B cell (primary cell): ENCODE measurements at regions not wholly inside any gene's neighbourhood (a gene's known extent, or its start where the extent isn't known, plus 50 kb on each side); places are given as distances from the start of the nearest gene placed in this dataset.

ENCODE experiments used
- ATAC-seq: fragments of 200-7000 bp; cut with Tn5 transposase; one replicate; pipeline ENCODE4 v1.10.0; 2021; ENCODE audit warnings: low read depth, mild to moderate bottlenecking, moderate number of reproducible peaks, moderate library complexity
- CTCF ChIA-PET: fragments of 350-600 bp; sonication (Branson Sonifier 250); formaldehyde crosslinking; loops from one replicate; lab custom pipeline; 2021; ENCODE audit warnings: antibody characterized with exemption, inconsistent platforms; lab: Charles Lee
- POLR2A ChIA-PET: fragments of 350-600 bp; sonication (Branson Sonifier 250); formaldehyde crosslinking; loops from one replicate; lab custom pipeline; 2021; ENCODE audit warnings: antibody characterized with exemption; lab: Charles Lee
- DNase-seq: peaks from one replicate; pipeline ENCODE4 v3.0.0; 2013
- H2AFZ ChIP-seq: 2 replicates; pipeline ENCODE4 v1.6.1; 2012; ENCODE audit warnings: mild to moderate bottlenecking, low read depth, low read length; ENCODE audit not compliant: insufficient read depth, poor library complexity, severe bottlenecking
- H3K27ac ChIP-seq, 2 donors: 1 replicate in 1 of 2; 2 replicates in 1 of 2; pipeline ENCODE4 v1.5.1; 2012 to 2013; ENCODE audit warnings: low read length in 2 of 2, mild to moderate bottlenecking in 2 of 2, moderate library complexity in 1 of 2
- H3K27me3 ChIP-seq, 4 experiments: fragments of 200-600 bp in 1 of 4; sonication (generic) in 1 of 4; replicated peaks in 1 of 4; 1 replicate in 2 of 4; 2 replicates in 2 of 4; pipeline versions ENCODE4 v1.6.1 to v1.7.0; 2013 to 2016; ENCODE audit warnings: low read length in 3 of 4, mild to moderate bottlenecking in 2 of 4, mixed read lengths in 1 of 4, moderate library complexity in 1 of 4; ENCODE audit not compliant: insufficient read depth in 4 of 4, control insufficient read depth in 3 of 4; ENCODE audit errors: control extremely low read depth in 1 of 4
- H3K36me3 ChIP-seq, 2 experiments: replicated peaks in 1 of 2; 1 replicate in 1 of 2; 2 replicates in 1 of 2; pipeline versions ENCODE4 v1.6.1 to v1.7.1; 2013; ENCODE audit warnings: low read length in 1 of 2; ENCODE audit not compliant: insufficient read depth in 2 of 2, control insufficient read depth in 1 of 2; ENCODE audit errors: control extremely low read depth in 1 of 2, extremely low read depth in 1 of 2
- H3K4me1 ChIP-seq, 2 donors: fragments of 200-600 bp in 1 of 2; sonication (generic) in 1 of 2; 1 replicate in 1 of 2; 2 replicates in 1 of 2; pipeline versions ENCODE4 v1.5.1 to v1.6.1; 2013 to 2017; ENCODE audit warnings: low read length in 2 of 2; ENCODE audit not compliant: control insufficient read depth in 2 of 2, insufficient read depth in 2 of 2
- H3K4me2 ChIP-seq: replicated peaks from 2 replicates; pipeline ENCODE3; 2012; ENCODE audit warnings: mild to moderate bottlenecking, low read depth, low read length; ENCODE audit not compliant: poor library complexity, severe bottlenecking
- H3K4me3 ChIP-seq, 5 experiments: fragments of 200-600 bp in 1 of 5; sonication (generic) in 1 of 5; 1 replicate in 3 of 5; 2 replicates in 2 of 5; pipeline versions ENCODE4 v1.5.1 to v1.7.0; 2011 to 2016; ENCODE audit warnings: low read length in 4 of 5, mild to moderate bottlenecking in 4 of 5, low read depth in 2 of 5, control low read depth in 1 of 5, moderate library complexity in 1 of 5; ENCODE audit not compliant: insufficient read depth in 1 of 5; ENCODE audit errors: control extremely low read depth in 1 of 5, extremely low read depth in 1 of 5
- H3K79me2 ChIP-seq: fragments of 200-600 bp; sonication (generic); one replicate; pipeline ENCODE4 v1.6.0; 2016; ENCODE audit warnings: low read length; ENCODE audit not compliant: control insufficient read depth, insufficient read depth
- H3K9ac ChIP-seq: fragments of 200-600 bp; sonication (generic); 2 replicates; pipeline ENCODE4 v1.6.1; 2017; ENCODE audit warnings: mild to moderate bottlenecking, low read length, moderate library complexity
- H3K9me3 ChIP-seq, 3 donors: one replicate each; pipeline versions ENCODE4 v1.6.1 to v1.7.1; 2013; ENCODE audit warnings: low read length in 2 of 3; ENCODE audit not compliant: control insufficient read depth in 2 of 3, insufficient read depth in 1 of 3; ENCODE audit errors: control extremely low read depth in 1 of 3
- H4K20me1 ChIP-seq: 2 replicates; pipeline ENCODE4 v1.6.0; 2012; ENCODE audit warnings: mild to moderate bottlenecking, low read length; ENCODE audit not compliant: insufficient read depth, control insufficient read depth, poor library complexity, severe bottlenecking
- H3K27ac Mint-ChIP-seq: one replicate; pipeline ENCODE4 v1.8.0; 2021; ENCODE audit warnings: mixed read lengths
- H3K27me3 Mint-ChIP-seq: one replicate; pipeline ENCODE4 v1.8.0; 2021; ENCODE audit warnings: mixed read lengths
- H3K4me1 Mint-ChIP-seq: one replicate; pipeline ENCODE4 v1.8.0; 2021; ENCODE audit warnings: mixed read lengths
- H3K4me3 Mint-ChIP-seq: one replicate; pipeline ENCODE4 v1.8.0; 2021; ENCODE audit warnings: mixed read lengths
- H3K9me3 Mint-ChIP-seq: one replicate; pipeline ENCODE4 v1.8.0; 2022; ENCODE audit warnings: mixed read lengths; ENCODE audit not compliant: insufficient read depth
- CTCF ChIP-seq: fragments of 200-600 bp; IDR thresholded peaks from one replicate; pipeline ENCODE4 v1.8.0; 2022; ENCODE audit warnings: antibody characterized with exemption, mild to moderate bottlenecking
- EZH2 ChIP-seq: IDR thresholded peaks from 2 replicates; pipeline ENCODE4 v1.6.1; 2012; ENCODE audit warnings: borderline replicate concordance, low read depth, mild to moderate bottlenecking, moderate library complexity, low read length; ENCODE audit not compliant: insufficient read depth, poor library complexity, severe bottlenecking
- WGBS: methylation state at CpG from one replicate; pipeline ENCODE4 v1.1.5; 2013; ENCODE audit warnings: missing lambda C conversion rate; ENCODE audit not compliant: insufficient coverage; 5-methylcytosine and 5-hydroxymethylcytosine counted together
- intact Hi-C: fragments of 100-400 bp; cut with micrococcal nuclease; formaldehyde crosslinking; loops from one replicate; pipeline ENCODE4 v1.10.0; 2022

- WGBS, result no CpG with 5 or more reads among the region's 1 CpG
- no peak for ATAC-seq
- Mint-ChIP-seq H3K9me3 (no peaks in the 10 kb centered on the region), H3K4me1 (no peaks in the 10 kb centered on the region), H3K4me3 (no peak overlapping the region), H3K27me3 (no peaks in the 10 kb centered on the region), H3K27ac (no peak overlapping the region)
- Histone ChIP-seq H3K4me1 (no peaks in the 10 kb centered on the region), H3K4me3 (no peak overlapping the region), H3K79me2 (no peaks in the 10 kb centered on the region), H3K36me3 (no peaks in the 10 kb centered on the region), H3K27ac (no peak overlapping the region), H4K20me1 (no peaks in the 10 kb centered on the region), H3K27me3 (no peaks in the 10 kb centered on the region), H3K9ac (no peak overlapping the region), H2AFZ (no peak overlapping the region), H3K9me3 (no peaks in the 10 kb centered on the region), H3K4me2 (no peak overlapping the region)
- intact Hi-C loops, result no loop called here
- DNase-seq, result no peak
- ChIA-PET POLR2A (no interaction called here), CTCF (no interaction called here)
- no peak for TF ChIP-seq EZH2
- TF ChIP-seq CTCF, result no peak
These were observed 396.4 kb upstream of the BOD1L1 start for GRCh38 chr4:14023896-14024295.

GRCh38 chr4:14025111-14025510, 397.6 kb upstream of the BOD1L1 start:
- H2AFZ ChIP-seq, result no peak overlapping the region
- ChIA-PET CTCF (no interaction called here), POLR2A (no interaction called here)
- H3K4me1 ChIP-seq, result no peaks in the 10 kb centered on the region
- no peak overlapping the region for H3K4me3 ChIP-seq
- Mint-ChIP-seq H3K9me3 (no peaks in the 10 kb centered on the region), H3K4me3 (no peak overlapping the region), H3K4me1 (no peaks in the 10 kb centered on the region), H3K27me3 (no peaks in the 10 kb centered on the region), H3K27ac (no peak overlapping the region)
- H3K9me3 ChIP-seq, result no peaks in the 10 kb centered on the region
- WGBS, result 92% methylated on average over 2 of the region's 5 CpGs
- no peaks in the 10 kb centered on the region for H3K36me3 ChIP-seq
- no peak overlapping the region for H3K27ac ChIP-seq
- H3K9ac ChIP-seq, result no peak overlapping the region
- DNase-seq (no peak), ATAC-seq (no peak)
- no peaks in the 10 kb centered on the region for H3K27me3 ChIP-seq
- H3K4me2 ChIP-seq, result no peak overlapping the region
- intact Hi-C loops, result no loop called here
- TF ChIP-seq CTCF, result no peak
- no peak for TF ChIP-seq EZH2
- H3K79me2 ChIP-seq, result no peaks in the 10 kb centered on the region
- H4K20me1 ChIP-seq, result no peaks in the 10 kb centered on the region
